Right renal cortex interstitium (tissue), 3 donors: ENCODE measurements at regions not wholly inside any gene's neighbourhood (a gene's known extent, or its start where the extent isn't known, plus 50 kb on each side); places are given as distances from the start of the nearest gene placed in this dataset.

ENCODE experiments used
- DNase-seq, 3 donors: peaks; one replicate each; pipeline ENCODE4 v3.0.0-alpha.2; 2013; ENCODE audit warnings: low read depth in 3 of 3, low spot score in 2 of 3

DNA sequence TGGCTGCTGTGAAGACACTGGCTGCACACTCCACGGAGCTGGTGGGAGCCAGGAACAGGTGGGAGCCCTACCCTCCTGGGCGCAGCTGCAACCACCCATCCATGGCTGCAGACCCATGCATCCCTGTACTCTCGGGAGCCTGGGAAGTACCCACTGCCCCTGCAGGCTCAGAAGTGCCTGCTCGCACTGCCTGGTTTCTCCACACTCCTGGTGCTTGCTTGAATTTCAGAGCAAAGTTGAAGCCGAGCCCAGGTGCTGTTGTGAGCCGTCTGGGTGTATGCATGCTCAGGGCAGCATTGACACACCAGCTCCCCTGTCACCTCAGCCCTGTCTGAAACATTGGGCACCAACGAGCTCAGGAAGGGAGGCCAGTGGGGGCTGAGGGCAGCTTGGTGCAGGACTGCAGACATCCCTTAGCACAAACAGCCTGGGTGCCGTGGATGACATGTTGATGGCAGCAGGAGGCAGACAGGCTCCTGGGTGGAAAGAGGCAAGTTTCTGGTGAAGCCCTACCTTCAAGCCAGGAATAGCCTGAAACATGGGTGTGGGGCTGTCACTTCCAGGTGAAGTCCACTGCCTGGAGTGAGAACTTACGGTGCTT lies 585.9 kb downstream of the PCDH18 start:
- DNase-seq: no peak

DNA sequence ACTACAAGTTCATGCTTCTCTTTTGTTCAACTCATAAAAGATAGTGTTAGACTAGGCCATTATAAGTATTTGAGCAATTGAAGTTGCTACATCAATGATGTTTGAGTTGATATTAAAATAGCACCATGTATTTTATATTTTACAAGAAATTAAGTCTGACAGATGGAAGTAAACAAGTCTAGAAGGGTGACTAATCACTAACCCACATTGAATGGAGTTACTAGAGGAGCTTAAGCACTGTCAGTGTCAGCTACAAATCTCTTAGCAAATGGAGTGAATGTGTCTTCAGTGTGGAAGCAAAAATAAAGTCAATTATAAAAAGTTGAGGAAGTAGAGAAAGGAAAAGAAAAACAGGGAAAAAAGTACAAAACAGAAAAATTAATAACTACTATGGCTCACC lies 592.5 kb downstream of the PCDH18 start:
- DNase-seq: no peak

DNA sequence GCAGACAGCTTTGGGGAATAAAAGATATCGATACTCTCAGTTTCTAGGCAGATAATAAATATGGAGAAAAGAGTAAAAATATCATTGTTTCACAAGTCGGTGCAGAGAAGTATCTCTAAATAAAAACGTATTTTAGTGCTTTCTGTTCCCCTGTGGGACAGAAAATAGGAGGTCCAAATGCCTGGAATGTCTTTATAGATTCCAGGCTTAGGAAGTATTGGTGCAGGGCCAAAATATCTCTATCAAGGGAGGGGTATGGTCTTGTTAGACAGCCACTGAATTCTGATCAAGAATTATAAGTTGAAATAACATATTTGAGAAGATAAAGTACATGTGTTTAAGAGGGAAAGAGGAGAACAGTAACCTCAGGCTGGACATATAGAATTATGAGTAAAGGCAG lies 596.4 kb downstream of the PCDH18 start:
- no peak for DNase-seq

DNA sequence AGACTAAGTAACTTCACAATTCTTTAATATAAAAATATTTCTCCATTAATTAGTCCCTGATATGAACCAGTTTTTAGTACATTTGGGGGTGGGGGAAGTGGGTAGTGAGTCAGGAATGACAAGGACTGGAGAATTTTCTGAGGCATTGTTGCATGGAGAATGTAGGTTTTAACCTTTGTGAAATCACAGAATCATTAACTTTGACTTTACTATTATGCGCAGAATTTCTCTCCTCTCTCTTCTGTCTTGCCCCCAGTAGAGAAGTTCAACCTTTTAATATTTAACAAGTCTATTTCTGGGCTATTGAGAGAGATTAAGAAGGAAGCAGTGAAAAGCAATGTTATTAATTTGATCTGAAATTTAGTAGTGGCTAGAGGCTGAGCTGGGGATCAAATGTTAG lies 597.0 kb downstream of the PCDH18 start:
- no peak for DNase-seq

DNA sequence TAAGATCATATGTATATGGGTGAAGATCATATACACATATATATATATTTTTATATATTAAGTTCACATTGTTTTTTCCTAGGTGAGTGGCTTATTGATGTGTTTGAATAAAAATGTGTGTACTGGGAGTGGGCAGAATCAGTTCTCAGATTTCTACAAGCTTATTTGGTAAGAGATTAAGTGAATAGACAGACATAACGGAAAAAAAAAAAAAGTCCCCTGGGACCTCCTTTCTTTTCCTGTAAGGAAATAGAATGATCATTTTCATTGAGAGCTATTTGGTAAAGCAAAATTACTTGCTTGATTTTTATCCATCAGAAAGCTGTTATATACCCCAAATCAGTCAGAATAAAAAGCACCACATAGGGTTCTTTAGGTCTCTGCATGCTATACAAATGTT lies 597.7 kb downstream of the PCDH18 start:
- DNase-seq: no peak

DNA sequence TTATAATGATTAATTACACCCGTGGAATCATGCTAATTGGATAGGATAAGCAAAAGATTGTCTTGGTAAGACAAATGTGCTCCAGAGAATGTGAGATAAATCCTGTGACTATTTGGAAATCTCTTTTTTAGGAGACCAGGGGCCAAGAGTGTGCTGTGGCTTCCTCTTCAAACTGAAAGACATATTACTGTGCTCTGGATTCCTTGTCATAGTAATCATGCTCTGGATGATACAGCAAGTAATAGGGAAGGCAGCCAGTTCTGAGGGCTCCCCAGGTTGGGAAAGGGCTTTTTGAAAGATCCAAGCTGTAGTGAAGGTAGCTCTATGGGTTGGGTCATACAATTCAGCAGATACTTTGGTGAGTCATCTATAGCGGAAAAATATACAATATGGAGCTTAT lies 600.5 kb downstream of the PCDH18 start:
- DNase-seq: no peak

DNA sequence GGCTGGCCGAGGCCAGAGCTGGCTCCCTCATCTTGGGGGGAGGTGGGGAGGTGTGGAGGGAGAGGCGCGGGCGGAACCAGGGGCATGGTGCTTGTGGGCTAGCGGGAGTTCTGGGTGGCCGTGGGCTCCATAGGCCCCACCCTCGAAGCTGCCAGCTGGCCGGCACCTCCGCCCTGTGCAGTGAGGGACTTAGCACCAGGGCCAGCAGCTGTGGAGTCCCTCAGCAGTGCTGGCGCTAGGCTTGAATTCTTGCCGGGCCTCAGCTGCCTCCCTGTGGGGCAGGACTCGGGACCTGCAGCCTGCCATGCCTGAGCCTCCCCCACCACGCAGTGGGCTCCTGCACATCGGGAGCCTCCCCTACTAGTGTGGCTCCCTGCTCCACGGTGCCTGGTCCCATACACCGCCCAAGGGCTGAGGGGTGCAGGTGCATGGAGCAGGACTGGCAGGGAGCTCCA lies 603.3 kb downstream of the PCDH18 start:
- DNase-seq: no peak

DNA sequence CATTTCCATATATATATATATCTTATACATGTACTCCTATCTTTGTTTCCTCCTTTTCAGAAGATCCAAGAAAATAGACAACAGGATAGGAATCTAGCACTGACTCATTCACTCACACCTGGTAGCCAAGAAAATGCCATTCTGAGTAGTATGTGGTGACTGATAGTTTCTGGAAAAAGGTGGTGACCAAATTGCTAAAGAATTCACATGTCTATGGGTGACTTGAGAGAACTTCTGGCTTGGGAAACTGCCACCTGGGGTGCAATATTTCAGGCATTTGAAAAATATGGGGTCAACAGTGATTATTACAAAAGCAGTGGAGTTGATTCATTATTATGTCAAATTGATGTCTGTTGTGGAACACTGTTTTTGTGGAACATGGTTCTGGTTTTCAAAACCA lies 605.1 kb downstream of the PCDH18 start:
- no peak for DNase-seq

DNA sequence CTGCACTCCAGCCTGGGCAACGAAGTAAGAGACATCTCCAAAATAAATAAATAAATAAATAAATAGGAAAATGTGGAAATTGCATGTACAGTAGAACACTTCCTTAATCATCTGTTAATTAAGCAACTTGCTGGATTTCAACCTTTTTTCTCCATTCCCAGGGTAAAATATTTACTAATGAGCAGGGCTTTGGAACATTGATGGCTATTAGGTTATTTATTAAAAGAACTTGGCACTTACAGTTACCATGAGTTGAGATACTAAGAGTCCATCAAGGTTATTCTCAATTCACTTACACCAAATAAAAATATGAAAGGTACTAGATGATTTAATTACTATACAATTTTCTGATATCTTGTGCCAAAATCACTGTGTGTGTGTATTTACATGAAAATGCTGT lies 607.1 kb downstream of the PCDH18 start:
- DNase-seq: no peak

DNA sequence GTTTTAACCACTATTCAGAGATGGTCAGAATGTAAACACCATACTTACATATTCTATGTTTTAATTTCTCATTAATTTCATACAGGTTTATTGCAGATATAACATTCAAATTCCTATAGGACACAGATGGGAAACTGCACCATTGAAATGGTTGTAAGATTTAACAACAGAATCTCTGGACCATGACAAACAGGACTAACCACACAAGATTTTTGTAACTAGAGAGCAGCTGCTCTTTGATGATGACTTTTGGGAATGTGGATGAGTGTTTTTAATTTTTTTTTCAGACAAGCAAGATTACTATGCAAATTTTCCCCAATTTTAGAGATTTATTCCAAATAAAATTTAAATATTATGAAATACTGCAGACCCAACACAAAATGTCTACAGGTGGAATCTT lies 610.2 kb downstream of the PCDH18 start:
- DNase-seq: no peak

DNA sequence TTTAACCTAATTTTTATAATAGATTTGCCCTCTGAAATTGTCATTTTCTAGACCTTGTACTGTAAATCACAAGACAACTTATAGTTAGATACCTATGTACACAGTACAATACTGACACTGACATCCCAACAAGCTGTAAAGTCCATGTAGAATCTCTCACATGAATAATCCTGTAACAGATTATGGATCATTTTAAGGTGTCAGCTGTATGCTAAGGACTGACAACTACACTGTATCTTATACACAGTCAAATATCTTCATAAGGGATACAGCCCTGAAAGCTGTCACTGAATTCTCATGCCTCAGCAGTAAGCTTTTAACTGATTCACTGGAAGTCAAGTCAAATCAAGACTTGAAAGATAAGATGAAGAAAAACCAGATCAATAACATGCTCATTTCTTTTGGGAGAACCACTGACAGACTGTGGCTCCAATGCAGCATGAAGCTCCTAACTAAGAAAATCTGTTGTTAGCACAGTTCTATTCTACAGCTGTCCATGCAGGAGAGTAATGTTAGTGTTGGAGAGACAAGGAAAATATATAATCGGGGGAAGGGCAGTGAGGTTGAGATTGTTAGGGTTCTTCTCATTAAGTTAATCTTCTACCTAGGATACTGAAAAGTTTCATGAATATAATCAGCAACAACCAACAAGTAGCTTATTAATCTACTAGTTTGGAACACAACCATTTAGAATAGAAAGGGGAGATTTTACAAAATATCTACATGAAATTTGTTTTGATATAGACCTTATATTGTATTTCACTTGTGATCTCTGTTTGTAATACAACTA lies 612.0 kb downstream of the PCDH18 start:
- no peak for DNase-seq

DNA sequence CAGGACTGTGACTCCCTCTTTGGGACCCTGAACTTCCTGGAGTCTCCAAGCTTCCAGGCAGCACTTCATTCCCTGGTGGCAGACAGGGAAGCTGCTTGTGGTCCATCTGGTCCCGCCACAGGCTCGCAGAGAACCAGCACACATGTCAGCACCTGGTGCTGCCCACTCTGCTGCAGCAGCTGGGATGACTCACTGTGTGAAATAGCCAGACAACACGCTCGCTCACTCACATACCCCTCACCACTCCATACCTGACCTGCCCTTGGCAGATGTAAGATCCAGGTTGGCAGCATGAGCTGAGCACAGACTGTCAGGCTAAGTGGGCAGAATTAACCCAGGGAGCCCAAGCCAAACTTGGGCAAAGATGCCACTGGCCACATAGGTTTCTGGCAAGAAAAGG lies 613.5 kb downstream of the PCDH18 start:
- DNase-seq: no peak

DNA sequence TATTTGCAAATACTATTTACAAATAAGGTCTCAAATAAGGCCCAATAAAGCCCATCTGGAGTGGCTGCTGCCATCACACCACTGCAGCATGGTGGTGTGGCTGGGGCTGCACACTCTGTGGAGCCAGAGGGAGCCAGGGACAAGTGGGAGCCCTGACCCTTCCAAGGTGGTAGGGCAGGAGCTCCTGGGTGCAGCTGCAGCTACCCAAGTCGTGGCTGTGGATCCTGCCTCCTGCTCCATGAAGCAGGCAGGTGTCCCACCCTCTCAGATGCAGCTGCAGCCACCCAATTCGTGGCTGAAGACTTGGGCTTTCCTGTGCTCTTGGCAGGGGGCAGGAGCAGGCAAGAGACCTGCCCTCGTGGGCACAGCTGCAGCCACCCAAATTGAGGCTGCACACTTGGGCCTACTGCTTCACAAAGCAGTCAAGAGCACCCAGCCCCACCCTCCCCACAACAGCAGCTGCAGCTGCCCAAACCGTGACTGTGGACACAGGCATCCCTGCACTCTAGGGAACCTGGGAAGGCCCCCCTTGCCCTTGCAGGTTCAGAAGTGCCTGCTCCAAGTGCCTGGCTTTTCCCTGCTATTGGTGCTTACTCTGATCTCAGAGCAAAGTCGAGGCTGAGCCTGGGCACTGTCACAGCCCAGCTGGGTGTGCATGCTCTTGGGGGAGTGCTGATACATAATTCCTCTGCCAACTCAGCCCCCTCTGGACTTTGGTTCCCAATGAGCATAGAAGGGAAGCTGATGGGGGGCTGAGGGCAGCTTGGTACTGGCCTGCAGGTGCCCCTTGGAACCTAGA lies 614.8 kb downstream of the PCDH18 start:
- no peak for DNase-seq

DNA sequence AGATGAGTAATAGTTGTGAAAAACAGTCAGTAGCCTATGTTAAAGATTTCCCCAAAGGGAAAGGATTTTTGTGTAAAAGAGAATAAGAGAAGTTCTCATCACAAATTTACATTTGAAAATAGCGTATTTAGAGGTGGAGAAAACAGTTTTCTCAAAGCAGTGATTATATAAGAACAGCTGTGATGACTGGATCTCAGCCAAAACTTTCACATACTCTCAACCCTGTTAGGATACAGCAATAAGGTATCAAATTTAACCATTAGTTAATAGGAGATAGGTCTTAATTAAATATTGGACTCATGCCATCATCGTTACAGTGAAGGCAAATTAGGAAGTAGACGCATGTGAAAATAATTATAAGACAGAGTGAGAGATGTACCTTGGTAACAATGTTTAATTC lies 622.7 kb downstream of the PCDH18 start:
- DNase-seq: no peak

DNA sequence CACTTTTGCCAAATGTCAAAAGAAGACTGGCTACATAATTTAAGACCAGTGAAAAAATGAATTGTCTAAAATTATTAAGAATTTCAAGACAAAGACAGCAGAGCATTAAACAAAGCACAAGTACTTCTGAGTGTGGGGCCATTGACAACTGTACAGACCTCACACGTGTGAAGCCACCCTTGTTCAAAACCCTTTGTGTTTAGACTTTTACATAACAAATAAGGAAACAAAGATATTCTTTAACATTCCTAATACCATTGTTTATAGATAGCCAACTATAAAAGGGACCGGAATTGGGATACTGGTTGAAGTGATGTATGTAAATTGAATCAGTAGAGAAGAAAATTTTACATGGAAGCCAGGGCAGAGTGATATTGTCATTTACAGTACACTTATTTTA lies 624.2 kb downstream of the PCDH18 start:
- DNase-seq: no peak

DNA sequence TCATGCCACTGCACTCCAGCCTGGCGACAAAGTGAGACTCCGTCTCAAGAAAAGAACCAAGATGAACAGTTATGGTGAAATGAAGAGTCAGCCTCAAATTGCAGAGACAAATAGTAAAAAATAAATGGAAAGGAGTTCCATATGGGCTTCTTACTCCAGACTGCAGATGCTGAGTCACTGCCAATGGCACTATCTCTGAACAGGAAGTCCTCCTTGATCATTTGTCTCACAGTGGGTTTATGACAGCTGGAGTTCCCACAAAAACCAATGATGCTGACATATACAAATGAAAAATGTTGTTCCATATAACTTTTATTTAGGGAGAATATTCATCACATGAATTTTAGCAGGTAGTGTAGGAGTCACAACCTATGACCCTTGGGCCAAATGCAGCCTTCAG lies 631.6 kb downstream of the PCDH18 start:
- DNase-seq: no peak

DNA sequence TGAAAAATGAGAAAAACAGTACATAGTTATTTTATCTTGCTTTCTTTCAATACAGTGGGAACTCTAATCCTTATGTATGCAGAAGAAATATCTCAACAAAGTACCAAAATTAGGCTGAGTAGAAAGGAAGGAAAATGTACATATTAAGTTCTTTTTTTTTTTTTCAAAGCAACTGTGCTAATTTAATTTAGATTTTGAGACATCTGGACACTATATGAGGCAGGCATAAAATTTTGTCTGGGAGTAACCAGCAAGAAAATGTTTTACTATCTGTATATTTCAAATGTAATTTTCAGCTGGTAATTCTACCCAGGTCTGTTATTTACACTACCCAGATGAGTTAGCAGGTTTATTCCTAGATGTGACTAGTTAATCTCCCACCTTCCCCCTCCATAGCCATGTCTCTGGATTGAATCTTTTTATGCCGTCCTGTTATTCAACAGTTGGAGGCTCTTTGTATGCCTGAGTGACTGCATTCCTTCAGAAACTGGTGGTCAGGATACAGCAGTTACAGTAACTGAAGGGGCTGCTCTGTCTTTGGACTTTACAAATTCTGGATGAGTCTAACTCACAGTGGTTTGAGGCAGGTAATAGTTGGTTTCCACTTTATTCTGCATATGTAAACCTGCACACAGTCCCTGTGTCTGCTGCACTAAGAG lies 633.6 kb downstream of the PCDH18 start:
- no peak for DNase-seq

DNA sequence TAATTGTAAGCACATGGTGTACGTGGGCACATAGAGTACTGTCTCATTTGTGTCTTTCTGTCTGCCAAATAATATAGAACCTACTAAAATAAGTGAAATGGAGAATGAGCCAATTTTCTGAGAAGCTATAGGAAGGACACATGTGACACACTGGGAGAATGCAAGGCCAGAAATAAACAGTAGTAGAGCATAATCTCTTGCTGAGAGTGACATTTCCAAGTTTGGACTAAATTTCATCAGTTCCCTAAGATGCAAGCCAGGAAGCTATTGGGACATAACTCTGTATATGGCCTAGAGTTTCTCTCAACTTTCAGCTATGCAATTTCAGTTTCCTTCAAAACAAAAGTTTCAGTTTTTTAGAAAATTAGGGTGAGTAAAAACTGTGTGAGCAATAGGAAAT lies 638.7 kb downstream of the PCDH18 start:
- no peak for DNase-seq

DNA sequence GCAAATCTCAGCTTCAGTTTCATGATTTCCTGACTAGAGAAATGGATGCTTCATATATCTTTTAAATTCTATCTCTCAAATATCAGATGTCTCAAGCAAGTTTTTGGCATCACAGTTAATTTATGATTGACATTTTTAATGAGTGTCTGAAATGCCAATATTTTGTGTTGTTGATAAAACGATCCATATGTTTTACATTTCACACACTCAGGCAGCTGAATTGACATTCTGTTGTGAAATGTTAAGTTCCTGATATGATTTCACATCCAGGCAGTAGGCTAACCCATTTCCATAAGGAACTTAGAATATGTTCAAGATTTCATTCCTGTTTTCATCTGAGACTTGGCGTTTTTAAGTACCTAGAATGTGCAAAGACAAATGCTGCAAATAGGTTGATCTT lies 650.6 kb downstream of the PCDH18 start:
- DNase-seq: no peak

DNA sequence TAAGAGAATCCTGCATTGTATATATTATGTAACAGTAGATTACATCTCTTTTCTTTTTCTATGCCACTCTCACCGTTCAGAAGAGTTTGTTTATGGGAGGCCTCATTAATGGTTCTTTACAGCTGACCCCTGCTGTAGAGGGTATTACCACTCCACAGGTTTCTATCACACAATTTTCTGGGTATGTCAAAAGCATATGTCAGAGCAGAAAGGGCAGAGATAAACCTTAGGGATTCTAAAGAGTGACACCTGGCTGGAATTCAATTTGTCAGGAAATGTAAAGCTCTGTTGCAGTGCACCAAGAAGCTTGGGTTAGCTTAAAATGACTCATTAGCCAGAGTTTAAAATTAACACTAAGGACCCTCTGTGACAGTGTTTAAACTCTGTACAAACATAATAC lies 658.7 kb downstream of the PCDH18 start:
- no peak for DNase-seq

DNA sequence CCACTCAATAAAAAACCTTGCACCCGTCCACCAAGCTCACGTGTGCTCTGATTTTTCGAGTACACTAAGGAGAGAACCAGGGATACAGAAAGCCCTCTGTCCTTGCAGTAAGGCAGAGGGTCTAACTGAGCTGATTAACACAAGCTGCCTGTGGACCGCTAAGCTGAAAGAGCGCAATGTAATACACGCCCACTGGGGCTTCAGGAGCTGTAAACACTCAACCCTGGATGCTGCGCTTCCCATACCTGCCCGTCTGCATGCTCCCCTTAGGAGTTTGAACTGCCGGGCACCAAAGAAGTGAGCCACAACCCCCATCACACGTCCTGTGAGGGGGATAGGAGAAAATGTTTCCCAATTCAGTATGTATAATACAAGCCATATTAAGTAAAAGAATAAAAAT lies 664.8 kb downstream of the PCDH18 start:
- no peak for DNase-seq
